Glomerular visceral epithelial cell (primary cell): ENCODE measurements at regions not wholly inside any gene's neighbourhood (a gene's known extent, or its start where the extent isn't known, plus 50 kb on each side); places are given as distances from the start of the nearest gene placed in this dataset.

Experiments
- DNase-seq: peaks from one replicate; pipeline ENCODE4 v3.0.0-alpha.2; 2016; ENCODE audit errors: extremely low spot score

GRCh38 chr1:29541631-29542030 is 305.3 kb downstream of the PTPRU start:
- DNase-seq: no peak

- no peak for DNase-seq
Measured at GRCh38 chr1:29540801-29541357, 304.6 kb downstream of the PTPRU start.

GRCh38 chr1:29539971-29540370 is 303.6 kb downstream of the PTPRU start:
- no peak for DNase-seq

GRCh38 chr1:29538586-29538985 is 302.3 kb downstream of the PTPRU start:
- DNase-seq: no peak

GRCh38 chr1:29532751-29533150 is 296.4 kb downstream of the PTPRU start:
- DNase-seq: no peak

- DNase-seq: no peak
Measured at GRCh38 chr1:29532285-29532684, 296.0 kb downstream of the PTPRU start.

- DNase-seq: no peak
Measured at GRCh38 chr1:29531596-29531995, 295.3 kb downstream of the PTPRU start.

- no peak for DNase-seq
Measured at GRCh38 chr1:29529677-29530278, 293.5 kb downstream of the PTPRU start.

GRCh38 chr1:29527314-29528004 is 291.1 kb downstream of the PTPRU start:
- no peak for DNase-seq

- no peak for DNase-seq
Measured at GRCh38 chr1:29525941-29526340, 289.6 kb downstream of the PTPRU start.

GRCh38 chr1:29524285-29525065 is 288.2 kb downstream of the PTPRU start:
- no peak for DNase-seq

GRCh38 chr1:29523576-29523975 is 287.3 kb downstream of the PTPRU start:
- no peak for DNase-seq

GRCh38 chr1:29523136-29523535 is 286.8 kb downstream of the PTPRU start:
- no peak for DNase-seq

GRCh38 chr1:29521811-29522580 is 285.7 kb downstream of the PTPRU start:
- DNase-seq: no peak

GRCh38 chr1:29521438-29521715 is 285.1 kb downstream of the PTPRU start:
- no peak for DNase-seq

GRCh38 chr1:29520571-29521437 is 284.5 kb downstream of the PTPRU start:
- no peak for DNase-seq

GRCh38 chr1:29519788-29520110 is 283.4 kb downstream of the PTPRU start:
- DNase-seq: no peak

GRCh38 chr1:29519108-29519787 is 282.9 kb downstream of the PTPRU start:
- no peak for DNase-seq

- DNase-seq: no peak
Measured at GRCh38 chr1:29518183-29518835, 282.0 kb downstream of the PTPRU start.
